ENCODE measurements at regions not wholly inside any gene's neighbourhood (a gene's known extent, or its start where the extent isn't known, plus 50 kb on each side); places are given as distances from the start of the nearest gene placed in this dataset.

GRCh38 chr4:129335276-129335675, 239.3 kb downstream of the C4orf33 start:
- TF ChIP-seq EGR1 (IDR thresholded peaks at IDR 0.05; ENCODE audit: borderline replicate concordance in 1 of 2, low read depth in 2 of 2, low read length in 2 of 2) (no peak), EP300 (IDR thresholded peaks at IDR 0.05; ENCODE audit: borderline replicate concordance in 1 of 2, control insufficient read depth in 1 of 2, low read depth in 2 of 2, low read length in 2 of 2) (no peak), CTCF (IDR thresholded peaks at IDR 0.05 in 2 of 3, conservative IDR thresholded peaks at IDR 0.05 in 1 of 3; ENCODE audit: control insufficient read depth in 2 of 3, extremely low read depth in 1 of 3, insufficient read depth in 1 of 3, low read depth in 3 of 3, low read length in 3 of 3) (no peak), E2F8 (IDR thresholded peaks at IDR 0.05; ENCODE audit: low read depth, partially characterized antibody) (no peak), RAD51 (IDR thresholded peaks at IDR 0.05) (no peak), JUND (IDR thresholded peaks at IDR 0.05; ENCODE audit: low read depth, low read length) (no peak), CHD4 (IDR thresholded peaks at IDR 0.05) (no peak), NFIC (IDR thresholded peaks at IDR 0.05; ENCODE audit: low read depth, low read length) (no peak), POLR2A (IDR thresholded peaks at IDR 0.05; ENCODE audit: low read depth, low read length) (no peak), SMC3 (IDR thresholded peaks at IDR 0.05; ENCODE audit: borderline replicate concordance, low read length) (no peak), TCF7 (IDR thresholded peaks at IDR 0.05; ENCODE audit: borderline replicate concordance) (no peak), POLR2AphosphoS5 (IDR thresholded peaks at IDR 0.05; ENCODE audit: low read length) (no peak)

All from GM12878 (cell line).